ENCODE measurements at regions not wholly inside any gene's neighbourhood (a gene's known extent, or its start where the extent isn't known, plus 50 kb on each side); places are given as distances from the start of the nearest gene placed in this dataset.

DNA sequence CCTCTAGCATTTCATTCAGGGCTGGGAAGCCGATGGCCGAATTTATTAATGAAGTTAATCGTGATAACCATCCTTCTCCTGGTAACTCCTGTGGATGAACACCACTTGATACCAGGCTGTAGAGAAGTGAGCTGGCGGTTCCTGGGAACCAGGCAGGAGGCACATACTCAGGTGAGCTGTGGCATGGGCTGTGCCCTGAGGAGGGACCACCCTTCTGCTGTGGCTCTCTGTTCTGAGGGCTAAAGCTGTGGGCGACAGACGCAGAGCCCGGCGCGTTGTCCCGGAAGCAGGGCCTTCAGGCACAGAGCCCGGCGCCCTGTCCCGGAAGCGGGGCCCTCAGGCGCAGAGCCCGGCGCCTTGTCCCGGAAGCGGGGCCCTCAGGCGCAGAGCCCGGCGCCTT is 462.3 kb upstream of the SALL3 start:
- TF ChIP-seq ZNF384 (IDR thresholded peaks at IDR 0.05) (no peak), BHLHE40 (IDR thresholded peaks at IDR 0.05; ENCODE audit: borderline replicate concordance) (no peak), ARNT (IDR thresholded peaks at IDR 0.05) (no peak), SP1 (IDR thresholded peaks at IDR 0.05) (no peak), SUZ12 (IDR thresholded peaks at IDR 0.05) (no peak)
